ENCODE measurements at regions not wholly inside any gene's neighbourhood (a gene's known extent, or its start where the extent isn't known, plus 50 kb on each side); places are given as distances from the start of the nearest gene placed in this dataset.
"Not testable (repeated sequence)": the region's sequence is repeated elsewhere in the genome, so short reads cannot be mapped to it uniquely, and the experiment has no call there.

DNA sequence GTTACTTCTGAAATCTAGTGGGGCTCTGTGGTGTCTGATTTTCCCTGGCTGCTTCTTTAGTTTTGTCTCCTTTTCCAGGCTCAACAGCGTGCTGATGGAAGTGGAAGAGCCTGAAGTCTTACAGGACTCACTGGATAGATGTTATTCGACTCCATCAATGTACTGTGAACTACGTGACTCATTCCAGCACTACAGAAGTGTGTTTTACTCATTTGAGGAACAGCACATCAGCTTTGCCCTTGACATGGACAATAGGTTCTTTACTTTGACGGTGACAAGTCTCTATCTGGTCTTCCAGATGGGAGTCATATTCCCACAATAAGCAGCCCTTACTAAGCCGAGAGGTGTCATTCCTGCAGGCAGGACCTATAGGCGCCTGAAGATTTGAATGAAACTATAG lies 51.1 kb downstream of the NBPF8 start:
- DNase-seq = not testable (repeated sequence)

GRCh38 chr1:120477663-120478062 lies 62.8 kb downstream of the NBPF8 start:
- not testable (repeated sequence) for DNase-seq

DNA sequence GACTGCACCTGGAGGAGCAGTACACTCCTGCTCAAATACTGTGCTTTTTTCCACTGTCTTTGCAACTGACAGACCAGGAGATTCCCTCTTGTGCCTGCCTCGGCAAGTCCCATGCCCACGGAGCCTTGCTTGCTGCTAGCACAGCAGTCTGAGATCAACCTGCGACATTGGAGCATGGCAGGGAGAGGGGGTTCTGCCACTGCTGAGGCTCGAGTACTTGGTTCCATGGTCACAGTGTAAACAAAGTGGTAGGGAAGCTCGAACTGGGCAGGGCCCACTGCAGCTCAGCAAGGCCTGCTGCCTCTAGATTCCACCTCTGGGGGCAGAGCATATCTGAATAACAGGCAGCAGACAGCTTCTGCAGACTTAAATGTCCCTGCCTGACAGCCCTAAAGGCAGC lies 63.6 kb downstream of the NBPF8 start:
- DNase-seq = not testable (repeated sequence)

DNA sequence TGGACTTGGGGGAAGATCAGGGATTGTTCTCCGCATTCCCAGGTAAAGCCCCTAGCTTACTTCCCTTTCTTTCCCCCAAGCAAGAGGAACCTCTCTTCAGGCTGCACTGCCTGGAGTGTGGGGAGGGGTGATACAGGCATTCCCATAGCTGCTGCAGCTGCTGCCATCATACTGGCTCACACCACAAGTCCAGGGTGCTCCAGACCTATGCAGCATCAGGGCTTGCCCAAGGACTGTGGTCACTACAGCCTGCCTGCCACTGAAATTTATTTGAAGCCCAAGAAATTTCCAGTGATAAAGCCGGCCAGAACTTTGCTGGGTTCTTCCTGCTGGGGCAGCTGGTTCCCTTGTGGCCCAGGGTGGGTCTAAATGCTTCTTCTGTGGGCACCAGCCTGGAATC lies 72.7 kb downstream of the NBPF8 start:
- DNase-seq = not testable (repeated sequence)

DNA sequence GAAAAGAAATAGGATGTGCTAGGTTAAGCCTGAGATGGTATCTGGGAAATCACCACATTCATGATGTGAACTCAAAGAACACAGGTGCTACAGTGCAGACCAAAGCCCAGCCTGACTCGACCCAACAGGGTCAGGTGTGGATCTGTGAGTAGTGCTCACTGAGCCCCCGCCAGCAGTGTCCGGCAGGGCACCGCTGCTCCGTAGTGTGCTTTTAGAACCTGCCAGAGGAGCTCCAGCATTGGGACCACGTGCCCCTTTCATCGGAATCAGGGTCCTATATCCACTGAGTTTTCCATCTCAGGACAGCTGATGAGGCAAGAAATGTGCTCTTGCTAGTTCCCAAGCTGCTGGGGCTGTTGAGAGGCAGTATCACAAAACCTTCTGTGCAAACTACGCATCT lies 74.4 kb downstream of the NBPF8 start:
- DNase-seq = not testable (repeated sequence)

DNA sequence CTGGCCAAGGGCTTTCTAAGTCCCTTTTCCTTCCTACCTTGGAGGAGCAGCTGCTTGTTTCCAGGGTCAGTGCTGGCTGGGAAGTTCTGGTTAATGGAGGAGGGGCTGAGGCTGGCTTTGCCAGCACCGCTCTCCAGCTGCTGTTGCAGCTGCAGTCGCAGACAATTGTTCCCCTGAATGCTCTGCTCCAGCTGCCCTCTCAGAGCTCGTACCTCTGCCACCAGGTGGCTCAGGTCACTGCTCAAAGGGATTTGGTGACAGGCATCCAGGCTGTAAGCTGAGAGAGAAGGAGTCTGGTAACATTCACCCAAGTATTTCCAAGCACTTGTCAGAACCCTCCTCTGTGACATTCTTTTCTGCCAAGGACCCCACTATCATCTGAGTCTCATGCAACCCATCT lies 82.3 kb downstream of the NBPF8 start:
- DNase-seq = not testable (repeated sequence)

DNA sequence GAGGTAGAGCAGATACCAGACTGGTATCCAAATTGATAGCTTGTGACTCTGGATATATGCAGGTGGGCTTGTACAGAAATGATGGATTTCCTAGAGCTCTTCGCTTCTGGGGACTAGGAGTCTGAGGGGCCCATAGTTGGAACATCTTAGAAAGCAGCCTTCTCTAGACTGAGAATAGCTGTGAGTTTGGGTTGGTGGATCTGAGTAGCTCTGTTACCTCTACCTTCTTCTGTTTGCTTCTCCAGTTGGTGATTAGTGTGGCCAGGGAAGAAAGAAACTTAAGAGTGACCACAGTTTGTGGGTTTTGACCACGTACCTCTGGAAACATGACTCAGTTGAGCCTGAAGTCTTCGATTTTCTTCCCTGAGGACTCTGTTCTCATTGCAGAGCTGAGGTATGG lies 88.4 kb downstream of the NBPF8 start:
- not testable (repeated sequence) for DNase-seq

GRCh38 chr1:120506352-120506751 lies 91.5 kb downstream of the NBPF8 start:
- not testable (repeated sequence) for DNase-seq

DNA sequence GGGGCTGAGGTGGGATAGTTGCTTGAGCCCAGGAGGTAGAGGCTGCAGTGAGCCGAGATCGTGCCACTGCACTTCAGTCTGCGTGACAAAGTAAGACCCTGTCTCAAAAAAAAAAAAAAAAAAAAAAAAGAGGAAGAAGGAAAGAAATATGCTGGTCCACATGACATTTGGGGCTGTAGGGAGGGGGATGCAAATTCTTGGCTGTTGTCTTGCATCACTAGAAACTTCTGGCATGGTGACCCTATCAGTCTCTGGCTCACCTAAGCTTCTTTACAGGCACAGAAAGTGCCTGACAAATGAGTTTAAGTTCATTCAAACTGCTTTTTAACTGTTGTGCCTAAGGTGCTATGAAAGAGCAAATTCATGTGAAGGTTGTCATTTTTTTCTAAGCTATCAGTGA lies 93.5 kb downstream of the NBPF8 start:
- not testable (repeated sequence) for DNase-seq

GRCh38 chr1:120509258-120509657 lies 94.4 kb downstream of the NBPF8 start:
- peak in 1 of 14 donors; percentile 2 for DNase-seq

- not testable (repeated sequence) for DNase-seq
Measured at GRCh38 chr1:120513099-120513498, 98.3 kb downstream of the NBPF8 start.

GRCh38 chr1:120513531-120513930 lies 98.7 kb downstream of the NBPF8 start:
- DNase-seq = not testable (repeated sequence)

GRCh38 chr1:120519196-120519595 lies 104.4 kb downstream of the NBPF8 start:
- DNase-seq = not testable (repeated sequence)

DNA sequence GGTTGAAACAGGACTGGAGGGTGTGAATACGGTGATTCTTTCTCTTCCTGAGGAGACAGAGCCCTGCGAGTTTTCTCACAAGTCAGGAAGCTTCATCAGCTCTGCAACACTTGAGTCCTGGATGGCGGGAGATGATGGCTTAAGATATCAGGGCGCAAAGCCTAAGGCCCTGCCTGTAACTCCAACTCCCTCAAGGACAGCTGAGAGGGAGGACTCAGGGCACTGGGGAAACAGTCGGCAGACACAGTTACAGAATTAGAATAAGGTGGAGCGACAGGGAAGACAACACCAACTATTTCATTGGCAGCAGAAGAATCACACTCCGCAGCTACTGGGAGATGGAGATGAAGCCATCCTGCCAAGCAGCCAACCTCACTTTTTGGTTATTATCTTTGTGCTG lies 109.6 kb downstream of the NBPF8 start:
- DNase-seq = not testable (repeated sequence)

- not testable (repeated sequence) for DNase-seq
Measured at GRCh38 chr1:120525386-120525785, 110.6 kb downstream of the NBPF8 start.

DNA sequence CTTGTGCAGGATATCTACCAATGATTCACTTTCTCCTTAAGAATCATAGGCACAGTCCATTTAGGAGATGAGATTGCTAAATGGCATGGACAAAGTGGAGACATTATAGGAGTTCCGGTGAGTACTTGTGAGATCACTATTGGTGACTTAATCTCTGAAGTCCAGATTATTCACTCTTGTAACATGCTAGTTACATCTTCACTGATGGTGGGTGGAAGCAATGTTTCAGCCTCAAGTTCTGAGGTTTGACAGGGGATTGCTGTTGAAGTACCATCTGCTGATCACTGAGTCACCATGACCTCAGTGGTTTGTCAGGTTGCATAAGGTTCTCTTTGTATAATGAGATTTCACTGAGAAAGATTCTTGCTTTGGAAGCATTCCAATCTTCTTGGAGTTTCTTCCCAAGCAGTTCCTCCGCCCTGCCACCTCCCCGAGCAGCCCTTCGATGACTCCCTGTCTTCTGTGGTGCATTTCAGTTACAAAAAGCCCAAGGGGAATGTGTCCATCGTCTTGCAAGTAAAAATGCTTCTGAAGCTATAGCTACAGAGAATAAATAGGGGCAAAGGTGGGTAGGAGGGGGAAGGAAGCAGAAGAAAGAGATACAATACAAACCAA lies 114.7 kb downstream of the NBPF8 start:
- DNase-seq = not testable (repeated sequence)

DNA sequence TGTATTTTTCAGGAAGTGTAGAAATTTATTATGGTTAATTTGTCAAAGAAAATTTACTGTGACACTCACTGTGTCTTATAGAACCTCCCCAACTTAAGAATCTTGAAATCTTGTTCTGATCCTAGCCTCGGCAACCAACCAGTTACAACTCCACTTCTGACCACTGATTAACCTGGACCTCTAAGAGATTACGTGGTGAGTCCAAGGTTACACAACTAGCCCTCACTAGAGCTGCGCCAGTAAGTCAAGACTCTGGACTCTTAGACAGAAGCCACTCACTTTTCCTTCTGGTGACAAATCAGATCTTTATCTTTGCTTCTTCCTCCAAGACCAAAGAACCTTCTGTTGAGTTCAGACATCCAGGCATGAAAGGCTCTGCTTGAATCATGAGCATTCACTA lies 116.6 kb downstream of the NBPF8 start:
- DNase-seq = not testable (repeated sequence)

DNA sequence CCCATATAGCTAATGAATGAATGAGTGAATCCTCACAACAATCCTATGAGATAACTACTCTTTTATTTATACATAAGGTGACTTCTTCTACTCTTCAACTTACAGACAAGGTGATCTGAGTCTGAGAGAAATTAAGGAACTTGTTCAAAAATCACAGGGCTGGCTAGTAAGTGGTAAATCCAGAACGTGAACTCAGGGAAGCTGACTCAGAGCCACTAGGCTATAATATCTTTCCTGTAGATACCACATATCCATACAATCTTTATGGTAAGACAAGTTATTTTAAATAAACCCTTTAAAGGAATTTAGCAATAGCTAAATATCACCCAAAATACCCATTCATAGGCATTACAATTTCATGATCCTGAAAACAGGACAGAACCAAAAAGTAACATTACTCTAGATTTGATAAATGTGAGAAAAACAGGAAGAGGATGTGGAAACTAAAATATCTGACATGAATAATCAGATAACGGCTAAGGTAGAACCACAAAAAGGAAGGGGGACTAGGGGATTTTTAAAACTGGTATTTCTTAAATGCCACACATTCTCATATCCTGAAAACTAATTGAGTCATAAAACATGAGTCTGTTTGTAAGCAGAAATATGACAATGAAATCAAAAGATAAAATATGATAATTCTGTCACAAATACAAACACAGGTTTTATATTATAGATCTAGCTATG lies 119.7 kb downstream of the NBPF8 start:
- not testable (repeated sequence) for DNase-seq

DNA sequence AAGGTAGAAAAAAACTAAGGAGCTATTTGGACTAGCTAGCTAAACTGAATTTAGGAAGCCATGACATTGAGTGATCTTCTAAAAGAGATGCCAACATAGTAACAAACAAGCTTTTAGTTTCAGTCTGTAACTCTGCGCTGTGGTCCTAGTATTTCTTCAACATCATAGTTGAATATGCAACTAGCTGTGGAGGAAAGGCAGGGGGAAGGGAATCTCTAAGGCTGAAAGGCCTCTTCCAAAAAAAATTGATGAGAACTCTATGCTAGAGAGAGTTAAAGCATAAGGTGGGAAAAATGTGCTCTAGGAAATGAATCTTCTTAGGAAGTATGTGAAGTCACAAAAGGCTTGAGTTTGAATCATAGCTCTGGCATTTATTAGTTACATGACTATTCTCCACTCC lies 120.2 kb downstream of the NBPF8 start:
- not testable (repeated sequence) for DNase-seq

- DNase-seq = not testable (repeated sequence)
Measured at GRCh38 chr1:120541394-120541793, 126.6 kb downstream of the NBPF8 start.

DNA sequence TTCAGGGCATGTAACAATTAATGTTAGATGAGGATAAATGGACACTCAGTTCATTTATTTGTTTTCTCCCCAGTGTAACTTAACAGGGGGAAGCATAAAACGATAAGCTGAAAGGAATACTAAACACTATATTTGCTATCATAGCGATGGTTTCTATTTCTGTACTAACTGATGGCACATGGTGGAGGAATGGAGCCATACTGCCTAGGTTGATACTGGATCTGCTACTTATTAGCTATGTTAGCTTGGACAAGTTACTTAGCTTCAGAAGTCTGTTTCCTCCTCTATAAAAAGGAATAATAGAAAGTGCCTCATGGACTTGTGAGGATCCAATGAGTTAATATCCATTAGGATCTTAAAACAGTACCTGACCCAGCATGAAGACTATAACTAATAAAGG lies 127.5 kb downstream of the NBPF8 start:
- not testable (repeated sequence) for DNase-seq

GRCh38 chr1:120542940-120543339 lies 128.1 kb downstream of the NBPF8 start:
- not testable (repeated sequence) for DNase-seq

- DNase-seq = not testable (repeated sequence)
Measured at GRCh38 chr1:120544434-120544833, 129.6 kb downstream of the NBPF8 start.

- not testable (repeated sequence) for DNase-seq
Measured at GRCh38 chr1:120550335-120550734, 135.5 kb downstream of the NBPF8 start.
